Loucy (cell line): ENCODE measurements at regions not wholly inside any gene's neighbourhood (a gene's known extent, or its start where the extent isn't known, plus 50 kb on each side); places are given as distances from the start of the nearest gene placed in this dataset.
"Not testable (repeated sequence)": the region's sequence is repeated elsewhere in the genome, so short reads cannot be mapped to it uniquely, and the experiment has no call there.

Source experiments
- H2AFZ ChIP-seq: fragments of 200-600 bp; sonication (generic); 2 replicates; pipeline ENCODE4 v1.6.0; 2016; ENCODE audit warnings: antibody characterized with exemption, mild to moderate bottlenecking, low read length, moderate library complexity
- H3F3A ChIP-seq: fragments of 200-600 bp; 2 replicates; pipeline ENCODE4 v1.6.0; 2016; ENCODE audit warnings: antibody characterized with exemption, low read depth, mild to moderate bottlenecking
- H3K27me3 ChIP-seq: fragments of 200-600 bp; sonication (generic); 2 replicates; pipeline ENCODE4 v1.6.1; 2014; ENCODE audit warnings: low read length, mild to moderate bottlenecking; ENCODE audit not compliant: insufficient read depth, poor library complexity, severe bottlenecking
- H3K36me3 ChIP-seq: fragments of 200-600 bp; sonication (generic); 2 replicates; pipeline ENCODE4 v1.6.1; 2016; ENCODE audit warnings: low read length; ENCODE audit not compliant: insufficient read depth
- H3K4me1 ChIP-seq: fragments of 200-600 bp; sonication (generic); 2 replicates; pipeline ENCODE4 v1.5.1; 2014; ENCODE audit warnings: low read length, mild to moderate bottlenecking; ENCODE audit not compliant: insufficient read depth, poor library complexity, severe bottlenecking
- H3K4me2 ChIP-seq: fragments of 200-600 bp; sonication (generic); 2 replicates; pipeline ENCODE4 v1.6.0; 2014; ENCODE audit warnings: antibody characterized with exemption, low read length, low read depth, mild to moderate bottlenecking; ENCODE audit not compliant: poor library complexity, severe bottlenecking
- H3K4me3 ChIP-seq: fragments of 200-600 bp; sonication (generic); 2 replicates; pipeline ENCODE4 v1.5.1; 2014; ENCODE audit warnings: low read length, mild to moderate bottlenecking, mixed read lengths; ENCODE audit not compliant: poor library complexity, severe bottlenecking
- H3K79me2 ChIP-seq: fragments of 200-600 bp; sonication (generic); 2 replicates; pipeline ENCODE4 v1.6.1; 2014; ENCODE audit warnings: low read length; ENCODE audit not compliant: insufficient read depth
- H3K9ac ChIP-seq: fragments of 200-600 bp; sonication (generic); 2 replicates; pipeline ENCODE4 v1.6.0; 2014; ENCODE audit warnings: mild to moderate bottlenecking, low read depth, low read length, moderate library complexity; ENCODE audit not compliant: poor library complexity, severe bottlenecking
- H3K9me2 ChIP-seq: fragments of 200-600 bp; sonication (generic); replicated peaks from 2 replicates; pipeline ENCODE4 v1.6.1; 2016; ENCODE audit warnings: low read depth, low read length, mixed read lengths
- H3K9me3 ChIP-seq: fragments of 200-600 bp; sonication (generic); 2 replicates; pipeline ENCODE4 v1.6.1; 2014; ENCODE audit warnings: mild to moderate bottlenecking, antibody characterized with exemption, low read length, low read depth; ENCODE audit not compliant: insufficient read depth
- H4K20me1 ChIP-seq: fragments of 200-600 bp; sonication (generic); 2 replicates; pipeline ENCODE4 v1.6.0; 2014; ENCODE audit warnings: antibody characterized with exemption, low read length, mild to moderate bottlenecking; ENCODE audit not compliant: insufficient read depth, poor library complexity, severe bottlenecking
- EZH2phosphoT487 ChIP-seq: fragments of 200-600 bp; IDR thresholded peaks from 2 replicates; pipeline ENCODE4 v1.6.1; 2018; ENCODE audit warnings: antibody characterized with exemption, mild to moderate bottlenecking, moderate library complexity, borderline replicate concordance
- TF ChIP-seq, protein P1 (sequence below): fragments of 200-600 bp; sonication (generic); conservative IDR thresholded peaks from 2 replicates; pipeline ENCODE4 v1.5.1; 2014; ENCODE audit warnings: mild to moderate bottlenecking, antibody characterized with exemption, low read length

DNA sequence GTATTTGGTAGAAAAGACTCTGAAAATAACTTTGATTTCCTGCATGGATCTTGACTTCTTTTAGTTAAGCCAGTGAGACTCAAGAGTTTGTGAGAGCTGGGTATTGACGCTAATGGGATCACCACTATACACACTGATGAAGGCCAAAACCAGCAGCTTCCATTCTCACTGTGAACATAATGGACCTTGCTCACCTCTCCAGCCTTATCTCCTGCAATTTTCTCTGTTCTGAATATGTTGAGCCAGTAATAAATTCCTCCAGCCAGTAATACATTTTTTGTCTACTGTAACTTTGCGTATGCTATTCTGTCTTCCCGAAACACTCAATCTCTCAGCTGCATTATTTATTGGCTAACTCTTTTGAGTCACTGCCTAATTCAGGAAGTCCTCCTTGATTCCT, 111.6 kb upstream of the PPP2R5A start:
- Histone ChIP-seq H2AFZ (no peak overlapping the region), H3K36me3 (no peaks in the 10 kb centered on the region), H3K79me2 (no peaks in the 10 kb centered on the region)

DNA sequence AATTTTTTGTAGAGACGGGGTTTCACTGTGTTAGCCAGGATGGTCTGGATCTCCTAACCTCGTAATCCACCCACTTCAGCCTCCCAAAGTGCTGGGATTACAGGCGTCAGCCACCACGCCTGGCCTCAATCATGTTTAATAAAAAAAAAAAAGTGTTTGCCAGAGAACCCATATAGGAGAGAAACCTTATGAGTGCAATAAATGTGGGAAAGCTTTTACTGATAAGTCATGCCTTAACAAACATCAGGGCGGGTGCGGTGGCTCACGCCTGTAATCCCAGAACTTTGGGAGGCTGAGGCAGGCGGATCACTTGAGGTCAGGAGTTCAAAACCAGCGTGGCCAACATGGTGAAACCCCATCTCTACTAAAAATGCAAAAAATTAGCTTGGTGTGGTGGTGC, 110.9 kb upstream of the PPP2R5A start:
- H3K4me3 ChIP-seq, H3F3A ChIP-seq, H3K79me2 ChIP-seq, H3K27me3 ChIP-seq, H3K4me2 ChIP-seq, H3K4me1 ChIP-seq, H2AFZ ChIP-seq, H4K20me1 ChIP-seq, H3K36me3 ChIP-seq, H3K9me2 ChIP-seq, H3K9ac ChIP-seq, H3K9me3 ChIP-seq: not testable (repeated sequence)

More for the DNA sequence above, 111.6 kb upstream of the PPP2R5A start:
- H3K9me3 ChIP-seq, result no peaks in the 10 kb centered on the region
- H3K9ac ChIP-seq, result no peak overlapping the region
- H3K4me1 ChIP-seq, result peaks cover under 1% of the 10 kb centered on the region
- no peaks in the 10 kb centered on the region for H4K20me1 ChIP-seq
- TF ChIP-seq, protein P1, sequence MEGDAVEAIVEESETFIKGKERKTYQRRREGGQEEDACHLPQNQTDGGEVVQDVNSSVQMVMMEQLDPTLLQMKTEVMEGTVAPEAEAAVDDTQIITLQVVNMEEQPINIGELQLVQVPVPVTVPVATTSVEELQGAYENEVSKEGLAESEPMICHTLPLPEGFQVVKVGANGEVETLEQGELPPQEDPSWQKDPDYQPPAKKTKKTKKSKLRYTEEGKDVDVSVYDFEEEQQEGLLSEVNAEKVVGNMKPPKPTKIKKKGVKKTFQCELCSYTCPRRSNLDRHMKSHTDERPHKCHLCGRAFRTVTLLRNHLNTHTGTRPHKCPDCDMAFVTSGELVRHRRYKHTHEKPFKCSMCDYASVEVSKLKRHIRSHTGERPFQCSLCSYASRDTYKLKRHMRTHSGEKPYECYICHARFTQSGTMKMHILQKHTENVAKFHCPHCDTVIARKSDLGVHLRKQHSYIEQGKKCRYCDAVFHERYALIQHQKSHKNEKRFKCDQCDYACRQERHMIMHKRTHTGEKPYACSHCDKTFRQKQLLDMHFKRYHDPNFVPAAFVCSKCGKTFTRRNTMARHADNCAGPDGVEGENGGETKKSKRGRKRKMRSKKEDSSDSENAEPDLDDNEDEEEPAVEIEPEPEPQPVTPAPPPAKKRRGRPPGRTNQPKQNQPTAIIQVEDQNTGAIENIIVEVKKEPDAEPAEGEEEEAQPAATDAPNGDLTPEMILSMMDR, result no peak
- no peak for TF ChIP-seq EZH2phosphoT487
- no peak overlapping the region for H3K4me3 ChIP-seq
- H3K4me2 ChIP-seq, result no peak overlapping the region
- H3F3A ChIP-seq, result no peaks in the 10 kb centered on the region
- no peaks in the 10 kb centered on the region for H3K27me3 ChIP-seq
- H3K9me2 ChIP-seq, result no peaks in the 10 kb centered on the region

DNA sequence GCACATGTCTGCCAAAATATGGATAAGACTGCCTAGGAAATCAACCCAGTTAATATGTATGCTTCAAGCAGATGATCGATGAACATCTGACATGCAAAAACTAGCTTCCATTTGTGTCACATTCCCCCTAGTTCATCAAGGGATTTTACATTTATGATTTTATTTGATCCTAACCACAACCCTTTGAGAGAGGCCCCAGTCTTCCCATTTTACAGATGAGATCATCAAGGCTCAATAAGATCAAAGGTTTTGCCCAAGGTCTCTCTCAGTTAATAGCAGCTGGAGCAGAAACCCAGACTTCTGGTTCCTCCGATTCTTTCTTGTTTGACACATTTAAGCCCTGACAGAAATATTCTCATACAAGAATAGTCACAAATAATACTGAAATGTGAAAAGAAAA, 107.7 kb upstream of the PPP2R5A start:
- no peak for TF ChIP-seq EZH2phosphoT487
- TF ChIP-seq, protein P1, result no peak
- Histone ChIP-seq H4K20me1 (no peaks in the 10 kb centered on the region), H3K4me2 (no peak overlapping the region)

DNA sequence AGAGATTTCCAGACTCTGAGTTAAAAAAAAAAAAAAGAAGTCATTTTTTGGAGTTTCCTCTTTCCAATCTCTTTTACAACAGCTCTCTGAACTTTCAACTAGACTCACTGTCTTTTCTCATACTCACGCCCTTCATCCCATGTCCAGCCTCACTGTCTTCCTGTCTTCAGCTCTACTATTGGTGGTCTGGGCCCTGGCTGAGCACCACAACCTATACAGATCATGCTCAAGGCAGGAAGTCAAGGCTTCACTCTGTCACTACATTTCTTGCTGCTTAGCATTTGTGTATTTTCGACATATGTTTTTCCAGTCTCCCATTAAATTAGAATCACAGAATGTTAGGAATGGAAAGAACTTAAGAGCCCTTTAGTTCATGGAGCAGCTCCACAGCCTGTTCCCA, 106.4 kb upstream of the PPP2R5A start:
- H2AFZ ChIP-seq, result peak overlapping the region; percentile 49; the same call in 1 of the 2 replicates
- H3K4me1 ChIP-seq, result peaks cover 6% of the 10 kb centered on the region
- no peak for TF ChIP-seq EZH2phosphoT487
- TF ChIP-seq, protein P1, result no peak

More for the DNA sequence above, 107.7 kb upstream of the PPP2R5A start:
- Histone ChIP-seq H2AFZ (no peak overlapping the region), H3K79me2 (no peaks in the 10 kb centered on the region), H3K36me3 (no peaks in the 10 kb centered on the region), H3K4me1 (peaks cover 6% of the 10 kb centered on the region), H3K4me3 (no peak overlapping the region), H3K9me3 (no peaks in the 10 kb centered on the region), H3K27me3 (no peaks in the 10 kb centered on the region), H3K9ac (no peak overlapping the region), H3F3A (no peaks in the 10 kb centered on the region), H3K9me2 (no peaks in the 10 kb centered on the region)

More for the DNA sequence above, 106.4 kb upstream of the PPP2R5A start:
- Histone ChIP-seq H3K79me2 (no peaks in the 10 kb centered on the region), H3K9me2 (no peaks in the 10 kb centered on the region), H3K4me3 (no peak overlapping the region), H3F3A (no peaks in the 10 kb centered on the region), H3K9ac (no peak overlapping the region), H3K36me3 (no peaks in the 10 kb centered on the region), H4K20me1 (no peaks in the 10 kb centered on the region), H3K9me3 (no peaks in the 10 kb centered on the region), H3K27me3 (no peaks in the 10 kb centered on the region), H3K4me2 (no peak overlapping the region)
